GM12864 (cell line): ENCODE measurements at regions not wholly inside any gene's neighbourhood (a gene's known extent, or its start where the extent isn't known, plus 50 kb on each side); places are given as distances from the start of the nearest gene placed in this dataset.

Source experiments
- DNase-seq: peaks from one replicate; pipeline ENCODE4 v3.0.0-alpha.2; 2011; ENCODE audit warnings: low read depth
- H3K4me3 ChIP-seq: 2 replicates; pipeline ENCODE4 v1.5.1; 2011; ENCODE audit warnings: mild to moderate bottlenecking, low read depth, low read length, control low read depth
- CTCF ChIP-seq: IDR thresholded peaks from 2 replicates; pipeline ENCODE4 v1.5.1; 2011; ENCODE audit warnings: low read depth, mild to moderate bottlenecking, moderate library complexity, low read length, control low read depth, inconsistent platforms; ENCODE audit errors: missing control alignments

- TF ChIP-seq CTCF, result no peak
- no peak overlapping the region for H3K4me3 ChIP-seq
- DNase-seq, result no peak
Observed at GRCh38 chr2:118232796-118233195, 144.5 kb downstream of the INSIG2 start.

- TF ChIP-seq CTCF, result no peak
- no peak overlapping the region for H3K4me3 ChIP-seq
- DNase-seq, result no peak
Observed at GRCh38 chr2:118232391-118232790, 144.1 kb downstream of the INSIG2 start.

- TF ChIP-seq CTCF, result no peak
- DNase-seq, result no peak
- H3K4me3 ChIP-seq, result no peak overlapping the region
Observed at GRCh38 chr2:118231759-118232158, 143.5 kb downstream of the INSIG2 start.

- no peak for DNase-seq
- H3K4me3 ChIP-seq, result no peak overlapping the region
- TF ChIP-seq CTCF, result no peak
Observed at GRCh38 chr2:118227698-118228508, 139.6 kb downstream of the INSIG2 start.

GRCh38 chr2:118225666-118226065 is 137.4 kb downstream of the INSIG2 start:
- no peak for DNase-seq
- no peak overlapping the region for H3K4me3 ChIP-seq
- no peak for TF ChIP-seq CTCF

- no peak for TF ChIP-seq CTCF
- peak overlapping the region; percentile 74; the same call in 1 of the 2 replicates for H3K4me3 ChIP-seq
- DNase-seq, result no peak
Observed at GRCh38 chr2:118224895-118225311, 136.6 kb downstream of the INSIG2 start.
